Panc1 (cell line): ENCODE measurements at regions not wholly inside any gene's neighbourhood (a gene's known extent, or its start where the extent isn't known, plus 50 kb on each side); places are given as distances from the start of the nearest gene placed in this dataset.

Experiments
- ATAC-seq: fragments of 200-7000 bp; cut with Tn5 transposase; 2 replicates; pipeline ENCODE4 v1.9.1; 2020; ENCODE audit warnings: mild to moderate bottlenecking, moderate library complexity
- BruUV-seq: library from RNA; stranded (reverse); fragments of 400-500 nt; replicated peaks from 2 replicates; lab custom pipeline; 2021; lab: Mats Ljungman, UMichigan
- CTCF ChIA-PET: fragments of 300-600 bp; sonication (Branson Sonifier 250); formaldehyde crosslinking; loops from one replicate; lab custom pipeline; 2022; ENCODE audit warnings: antibody characterized with exemption; lab: Charles Lee
- POLR2A ChIA-PET: fragments of 300-600 bp; sonication (Branson Sonifier 250); formaldehyde crosslinking; loops from one replicate; lab custom pipeline; 2022; ENCODE audit warnings: antibody characterized with exemption; lab: Charles Lee
- DNase-seq: peaks from one replicate; pipeline ENCODE4 v3.0.0-alpha.2; 2010; ENCODE audit warnings: low read depth, low spot score
- H3K27ac ChIP-seq: 2 replicates; pipeline ENCODE4 v1.5.1; 2011; ENCODE audit warnings: mild to moderate bottlenecking, low read length, inconsistent platforms
- H3K27me3 ChIP-seq: fragments of 200-500 bp; sonication (Bioruptor generic); 2 replicates; pipeline ENCODE4 v1.6.0; 2014; ENCODE audit warnings: low read length, inconsistent platforms; ENCODE audit not compliant: control insufficient read depth, insufficient read depth
- H3K36me3 ChIP-seq: fragments of 200-500 bp; sonication (Bioruptor generic); 2 replicates; pipeline ENCODE4 v1.5.1; 2014; ENCODE audit warnings: inconsistent platforms, mild to moderate bottlenecking, low read length, moderate library complexity; ENCODE audit not compliant: control insufficient read depth, insufficient read depth
- H3K4me1 ChIP-seq: 2 replicates; pipeline ENCODE4 v1.5.1; 2011; ENCODE audit warnings: inconsistent platforms, mild to moderate bottlenecking, low read length, moderate library complexity; ENCODE audit not compliant: control insufficient read depth, insufficient read depth
- H3K4me3 ChIP-seq, 2 experiments: 2 replicates each; pipeline ENCODE4 v1.5.1; 2011 to 2012; ENCODE audit warnings: low read depth in 2 of 2, low read length in 2 of 2, mild to moderate bottlenecking in 2 of 2, inconsistent platforms in 1 of 2, moderate library complexity in 1 of 2
- H3K9me3 ChIP-seq: fragments of 200-500 bp; sonication (Bioruptor generic); 2 replicates; pipeline ENCODE4 v1.5.1; 2014; ENCODE audit warnings: low read depth, mild to moderate bottlenecking, inconsistent platforms, low read length, moderate library complexity; ENCODE audit not compliant: control insufficient read depth, insufficient read depth
- POLR2AphosphoS5 ChIP-seq: IDR thresholded peaks from 2 replicates; pipeline ENCODE4 v1.6.1; 2012; ENCODE audit warnings: mild to moderate bottlenecking, low read depth, low read length, moderate library complexity
- SIN3A ChIP-seq: IDR thresholded peaks from 2 replicates; pipeline ENCODE4 v1.6.1; 2012; ENCODE audit warnings: low read depth, mild to moderate bottlenecking, low read length, moderate library complexity, borderline replicate concordance; ENCODE audit not compliant: insufficient read depth
- TCF7L2 ChIP-seq: IDR thresholded peaks from 2 replicates; pipeline ENCODE4 v1.6.1; 2011; ENCODE audit warnings: mild to moderate bottlenecking, low read depth, low read length, inconsistent platforms
- in situ Hi-C: cut with HindIII; loops from 2 replicates; pipeline ENCODE4 v1.10.0; 2016; ENCODE audit warnings: low sequenced_read_pairs, low pct_unique_long_range_greater_than_20kb
- intact Hi-C: fragments of 100-400 bp; cut with micrococcal nuclease; formaldehyde crosslinking; loops from one replicate; pipeline ENCODE4 v1.10.0; 2022; ENCODE audit not compliant: unreplicated experiment
- TF ChIP-seq, protein P1 (sequence below), 2 experiments: IDR thresholded peaks; 2 replicates each; pipeline ENCODE4 v1.6.1; 2011 to 2012; ENCODE audit warnings: low read depth in 2 of 2, control low read depth in 1 of 2, low read length in 1 of 2, mild to moderate bottlenecking in 1 of 2, moderate library complexity in 1 of 2; ENCODE audit not compliant: insufficient read depth in 1 of 2
- TF ChIP-seq, protein P2 (sequence below): fragments of 450-650 bp; IDR thresholded peaks from 2 replicates; pipeline ENCODE4 v1.5.1; 2017; ENCODE audit warnings: mild to moderate bottlenecking

DNA sequence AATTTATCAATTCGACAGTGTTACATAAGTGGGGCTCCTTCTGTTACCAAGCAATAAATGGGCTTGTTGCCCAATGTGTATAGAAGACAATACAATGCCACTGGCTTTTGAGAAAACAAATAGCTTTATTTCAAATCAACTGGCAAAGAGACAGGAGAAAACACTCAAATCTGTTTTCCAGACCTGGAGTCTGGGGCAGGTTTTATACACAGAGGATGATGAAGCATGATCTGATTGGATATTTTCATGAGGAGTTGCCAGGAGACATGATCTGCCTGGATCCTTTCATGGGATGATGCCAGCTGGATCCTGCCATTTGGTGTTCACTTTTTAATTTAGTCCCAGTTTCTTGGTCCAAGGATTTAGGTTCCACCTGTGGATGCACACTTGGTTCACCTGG lies 287.9 kb downstream of the CXXC4 start:
- intact Hi-C loops, result no loop called here

DNA sequence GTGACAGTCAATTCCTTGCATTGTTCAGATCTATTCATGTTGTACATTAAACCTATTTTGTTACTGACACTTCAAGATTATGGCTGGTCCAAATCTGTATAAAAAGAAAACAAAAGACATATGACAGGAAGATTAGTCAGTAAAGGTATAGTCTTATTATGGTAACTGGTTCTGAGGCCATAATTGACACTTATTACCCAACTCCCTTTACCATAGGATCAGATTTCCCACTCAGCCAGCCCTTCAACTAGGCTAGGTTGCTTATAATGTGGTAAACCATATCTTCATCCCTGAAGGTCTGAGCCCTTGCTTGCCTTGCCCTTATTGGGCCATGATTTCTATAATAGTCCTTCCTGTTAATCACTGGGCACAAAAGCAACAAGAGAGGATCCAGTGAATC lies 289.6 kb downstream of the CXXC4 start:
- CTCF ChIA-PET, result no interaction called here
- H3K27me3 ChIP-seq, result no peaks in the 10 kb centered on the region
- TF ChIP-seq TCF7L2 (no peak), POLR2AphosphoS5 (no peak), SIN3A (no peak)
- TF ChIP-seq, protein P1, sequence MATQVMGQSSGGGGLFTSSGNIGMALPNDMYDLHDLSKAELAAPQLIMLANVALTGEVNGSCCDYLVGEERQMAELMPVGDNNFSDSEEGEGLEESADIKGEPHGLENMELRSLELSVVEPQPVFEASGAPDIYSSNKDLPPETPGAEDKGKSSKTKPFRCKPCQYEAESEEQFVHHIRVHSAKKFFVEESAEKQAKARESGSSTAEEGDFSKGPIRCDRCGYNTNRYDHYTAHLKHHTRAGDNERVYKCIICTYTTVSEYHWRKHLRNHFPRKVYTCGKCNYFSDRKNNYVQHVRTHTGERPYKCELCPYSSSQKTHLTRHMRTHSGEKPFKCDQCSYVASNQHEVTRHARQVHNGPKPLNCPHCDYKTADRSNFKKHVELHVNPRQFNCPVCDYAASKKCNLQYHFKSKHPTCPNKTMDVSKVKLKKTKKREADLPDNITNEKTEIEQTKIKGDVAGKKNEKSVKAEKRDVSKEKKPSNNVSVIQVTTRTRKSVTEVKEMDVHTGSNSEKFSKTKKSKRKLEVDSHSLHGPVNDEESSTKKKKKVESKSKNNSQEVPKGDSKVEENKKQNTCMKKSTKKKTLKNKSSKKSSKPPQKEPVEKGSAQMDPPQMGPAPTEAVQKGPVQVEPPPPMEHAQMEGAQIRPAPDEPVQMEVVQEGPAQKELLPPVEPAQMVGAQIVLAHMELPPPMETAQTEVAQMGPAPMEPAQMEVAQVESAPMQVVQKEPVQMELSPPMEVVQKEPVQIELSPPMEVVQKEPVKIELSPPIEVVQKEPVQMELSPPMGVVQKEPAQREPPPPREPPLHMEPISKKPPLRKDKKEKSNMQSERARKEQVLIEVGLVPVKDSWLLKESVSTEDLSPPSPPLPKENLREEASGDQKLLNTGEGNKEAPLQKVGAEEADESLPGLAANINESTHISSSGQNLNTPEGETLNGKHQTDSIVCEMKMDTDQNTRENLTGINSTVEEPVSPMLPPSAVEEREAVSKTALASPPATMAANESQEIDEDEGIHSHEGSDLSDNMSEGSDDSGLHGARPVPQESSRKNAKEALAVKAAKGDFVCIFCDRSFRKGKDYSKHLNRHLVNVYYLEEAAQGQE (IDR thresholded peaks at IDR 0.05; ENCODE audit: insufficient read depth in 1 of 2, low read depth in 2 of 2, low read length in 1 of 2), result no peak
- TF ChIP-seq, protein P2, sequence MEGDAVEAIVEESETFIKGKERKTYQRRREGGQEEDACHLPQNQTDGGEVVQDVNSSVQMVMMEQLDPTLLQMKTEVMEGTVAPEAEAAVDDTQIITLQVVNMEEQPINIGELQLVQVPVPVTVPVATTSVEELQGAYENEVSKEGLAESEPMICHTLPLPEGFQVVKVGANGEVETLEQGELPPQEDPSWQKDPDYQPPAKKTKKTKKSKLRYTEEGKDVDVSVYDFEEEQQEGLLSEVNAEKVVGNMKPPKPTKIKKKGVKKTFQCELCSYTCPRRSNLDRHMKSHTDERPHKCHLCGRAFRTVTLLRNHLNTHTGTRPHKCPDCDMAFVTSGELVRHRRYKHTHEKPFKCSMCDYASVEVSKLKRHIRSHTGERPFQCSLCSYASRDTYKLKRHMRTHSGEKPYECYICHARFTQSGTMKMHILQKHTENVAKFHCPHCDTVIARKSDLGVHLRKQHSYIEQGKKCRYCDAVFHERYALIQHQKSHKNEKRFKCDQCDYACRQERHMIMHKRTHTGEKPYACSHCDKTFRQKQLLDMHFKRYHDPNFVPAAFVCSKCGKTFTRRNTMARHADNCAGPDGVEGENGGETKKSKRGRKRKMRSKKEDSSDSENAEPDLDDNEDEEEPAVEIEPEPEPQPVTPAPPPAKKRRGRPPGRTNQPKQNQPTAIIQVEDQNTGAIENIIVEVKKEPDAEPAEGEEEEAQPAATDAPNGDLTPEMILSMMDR, result no peak
- no peak for DNase-seq
- no peak overlapping the region for H3K4me3 ChIP-seq
- intact Hi-C loops, result no loop called here
- POLR2A ChIA-PET, result no interaction called here
- no peak for ATAC-seq
- no peak overlapping the region for H3K27ac ChIP-seq
- in situ Hi-C loops, result no loop called here
- no peaks in the 10 kb centered on the region for H3K9me3 ChIP-seq
- no peaks in the 10 kb centered on the region for H3K4me1 ChIP-seq
- BruUV-seq, result no TSS peak
- no peaks in the 10 kb centered on the region for H3K36me3 ChIP-seq

More for the DNA sequence above, 287.9 kb downstream of the CXXC4 start:
- H3K36me3 ChIP-seq, result no peaks in the 10 kb centered on the region
- POLR2A ChIA-PET, result no interaction called here
- DNase-seq, result no peak
- no peak overlapping the region for H3K4me3 ChIP-seq
- no peaks in the 10 kb centered on the region for H3K27me3 ChIP-seq
- no TSS peak for BruUV-seq
- H3K9me3 ChIP-seq, result no peaks in the 10 kb centered on the region
- no peak overlapping the region for H3K27ac ChIP-seq
- H3K4me1 ChIP-seq, result no peaks in the 10 kb centered on the region
- no peak for ATAC-seq
- CTCF ChIA-PET, result no interaction called here
- in situ Hi-C loops, result no loop called here
- no peak for TF ChIP-seq SIN3A
- TF ChIP-seq, protein P1 (IDR thresholded peaks at IDR 0.05; ENCODE audit: insufficient read depth in 1 of 2, low read depth in 2 of 2, low read length in 1 of 2), result no peak
- TF ChIP-seq, protein P2, result no peak
- TF ChIP-seq TCF7L2, result no peak
- no peak for TF ChIP-seq POLR2AphosphoS5
